ENCODE measurements at regions not wholly inside any gene's neighbourhood (a gene's known extent, or its start where the extent isn't known, plus 50 kb on each side); places are given as distances from the start of the nearest gene placed in this dataset.

- Mint-ChIP-seq H3K27ac (no peak overlapping the region), H3K36me3 (peaks cover 0 to 16% (median 0%) of the 10 kb centered on the region in 3 donors), H3K9me3 (peaks cover 9 to 56% (median 25%) of the 10 kb centered on the region in 9 donors), H3K4me1 (no peaks in the 10 kb centered on the region), H3K4me3 (no peak overlapping the region), H3K27me3 (no peaks in the 10 kb centered on the region)
- ATAC-seq (no peak), DNase-seq (no peak)
- POLR2A ChIA-PET: no interaction called here
Observed at GRCh38 chr16:62638324-62638911, 602.2 kb upstream of the CDH8 start.

GRCh38 chr16:62625326-62625725 is 589.1 kb upstream of the CDH8 start:
- H3K36me3 Mint-ChIP-seq: peaks cover 0 to 5% (median 0%) of the 10 kb centered on the region in 3 donors
- DNase-seq: no peak
- no peak overlapping the region for H3K4me3 Mint-ChIP-seq
- no peak overlapping the region for H3K27ac Mint-ChIP-seq
- no peaks in the 10 kb centered on the region for H3K27me3 Mint-ChIP-seq
- ATAC-seq: no peak
- peaks cover 3 to 38% (median 21%) of the 10 kb centered on the region in 9 donors for H3K9me3 Mint-ChIP-seq
- POLR2A ChIA-PET: no interaction called here
- H3K4me1 Mint-ChIP-seq: no peaks in the 10 kb centered on the region

- Mint-ChIP-seq H3K36me3 (peaks cover 0 to 5% (median 0%) of the 10 kb centered on the region in 3 donors), H3K27ac (no peak overlapping the region), H3K4me3 (no peak overlapping the region), H3K9me3 (peaks cover 3 to 38% (median 21%) of the 10 kb centered on the region in 9 donors), H3K4me1 (no peaks in the 10 kb centered on the region), H3K27me3 (no peaks in the 10 kb centered on the region)
- ATAC-seq (no peak), DNase-seq (no peak)
- POLR2A ChIA-PET: no interaction called here
Observed at GRCh38 chr16:62620275-62620674, 584.0 kb upstream of the CDH8 start.

GRCh38 chr16:62615526-62615925 is 579.3 kb upstream of the CDH8 start:
- peaks cover 4 to 39% (median 24%) of the 10 kb centered on the region in 9 donors for H3K9me3 Mint-ChIP-seq
- H3K4me3 Mint-ChIP-seq: no peak overlapping the region
- H3K27me3 Mint-ChIP-seq: no peaks in the 10 kb centered on the region
- POLR2A ChIA-PET: no interaction called here
- ATAC-seq (no peak), DNase-seq (no peak)
- H3K4me1 Mint-ChIP-seq: no peaks in the 10 kb centered on the region
- H3K36me3 Mint-ChIP-seq: peaks cover 0 to 14% (median 0%) of the 10 kb centered on the region in 3 donors
- H3K27ac Mint-ChIP-seq: no peak overlapping the region

- no peak for ATAC-seq
- Mint-ChIP-seq H3K36me3 (peaks cover 0 to 9% (median 0%) of the 10 kb centered on the region in 3 donors), H3K27ac (no peak overlapping the region), H3K4me3 (no peak overlapping the region), H3K27me3 (no peaks in the 10 kb centered on the region), H3K4me1 (no peaks in the 10 kb centered on the region), H3K9me3 (peaks cover 7 to 41% (median 14%) of the 10 kb centered on the region in 9 donors)
- no peak for DNase-seq
- POLR2A ChIA-PET: no interaction called here
Observed at GRCh38 chr16:62610291-62610690, 574.1 kb upstream of the CDH8 start.

- DNase-seq: no peak
- Mint-ChIP-seq H3K36me3 (no peaks in the 10 kb centered on the region), H3K4me3 (no peak overlapping the region), H3K9me3 (peaks cover 11 to 53% (median 17%) of the 10 kb centered on the region in 9 donors), H3K27me3 (no peaks in the 10 kb centered on the region), H3K27ac (no peak overlapping the region), H3K4me1 (no peaks in the 10 kb centered on the region)
- POLR2A ChIA-PET: no interaction called here
- ATAC-seq: no peak
Observed at GRCh38 chr16:62602790-62603189, 566.6 kb upstream of the CDH8 start.

- no peak overlapping the region for H3K4me3 Mint-ChIP-seq
- H3K4me1 Mint-ChIP-seq: no peaks in the 10 kb centered on the region
- DNase-seq: no peak
- peaks cover 14 to 51% (median 18%) of the 10 kb centered on the region in 9 donors for H3K9me3 Mint-ChIP-seq
- POLR2A ChIA-PET: no interaction called here
- no peaks in the 10 kb centered on the region for H3K27me3 Mint-ChIP-seq
- peaks cover 0 to 5% (median 0%) of the 10 kb centered on the region in 3 donors for H3K36me3 Mint-ChIP-seq
- H3K27ac Mint-ChIP-seq: no peak overlapping the region
- ATAC-seq: no peak
Observed at GRCh38 chr16:62597875-62598274, 561.6 kb upstream of the CDH8 start.

- H3K27ac Mint-ChIP-seq: no peak overlapping the region
- DNase-seq: no peak
- H3K36me3 Mint-ChIP-seq: peaks cover 0 to 5% (median 0%) of the 10 kb centered on the region in 3 donors
- no peak overlapping the region for H3K4me3 Mint-ChIP-seq
- H3K27me3 Mint-ChIP-seq: no peaks in the 10 kb centered on the region
- POLR2A ChIA-PET: no interaction called here
- H3K9me3 Mint-ChIP-seq: peaks cover 13 to 47% (median 15%) of the 10 kb centered on the region in 9 donors
- no peak for ATAC-seq
- H3K4me1 Mint-ChIP-seq: no peaks in the 10 kb centered on the region
Observed at GRCh38 chr16:62596584-62596983, 560.3 kb upstream of the CDH8 start.

GRCh38 chr16:62596125-62596524 is 559.9 kb upstream of the CDH8 start:
- POLR2A ChIA-PET: no interaction called here
- no peak for ATAC-seq
- H3K36me3 Mint-ChIP-seq: peaks cover 0 to 5% (median 0%) of the 10 kb centered on the region in 3 donors
- no peaks in the 10 kb centered on the region for H3K4me1 Mint-ChIP-seq
- H3K4me3 Mint-ChIP-seq: no peak overlapping the region
- no peak for DNase-seq
- H3K9me3 Mint-ChIP-seq: peaks cover 13 to 43% (median 14%) of the 10 kb centered on the region in 9 donors
- H3K27ac Mint-ChIP-seq: no peak overlapping the region
- no peaks in the 10 kb centered on the region for H3K27me3 Mint-ChIP-seq

- POLR2A ChIA-PET: no interaction called here
- H3K9me3 Mint-ChIP-seq: peaks cover 12 to 71% (median 22%) of the 10 kb centered on the region in 9 donors
- no peaks in the 10 kb centered on the region for H3K4me1 Mint-ChIP-seq
- H3K36me3 Mint-ChIP-seq: peaks cover 0 to 16% (median 0%) of the 10 kb centered on the region in 3 donors
- DNase-seq (no peak), ATAC-seq (no peak)
- H3K27ac Mint-ChIP-seq: no peak overlapping the region
- no peak overlapping the region for H3K4me3 Mint-ChIP-seq
- no peaks in the 10 kb centered on the region for H3K27me3 Mint-ChIP-seq
Observed at GRCh38 chr16:62586128-62586862, 550.1 kb upstream of the CDH8 start.

- no peaks in the 10 kb centered on the region for H3K4me1 Mint-ChIP-seq
- peaks cover 14 to 69% (median 21%) of the 10 kb centered on the region in 9 donors for H3K9me3 Mint-ChIP-seq
- no peaks in the 10 kb centered on the region for H3K27me3 Mint-ChIP-seq
- no peak for ATAC-seq
- no peak for DNase-seq
- H3K36me3 Mint-ChIP-seq: peaks cover 0 to 13% (median 0%) of the 10 kb centered on the region in 3 donors
- H3K27ac Mint-ChIP-seq: no peak overlapping the region
- no peak overlapping the region for H3K4me3 Mint-ChIP-seq
- POLR2A ChIA-PET: no interaction called here
Observed at GRCh38 chr16:62585041-62585545, 548.9 kb upstream of the CDH8 start.

GRCh38 chr16:62583414-62583813 is 547.2 kb upstream of the CDH8 start:
- H3K27ac Mint-ChIP-seq: no peak overlapping the region
- peaks cover 13 to 55% (median 23%) of the 10 kb centered on the region in 9 donors for H3K9me3 Mint-ChIP-seq
- H3K36me3 Mint-ChIP-seq: peaks cover 0 to 6% (median 0%) of the 10 kb centered on the region in 3 donors
- H3K4me1 Mint-ChIP-seq: no peaks in the 10 kb centered on the region
- POLR2A ChIA-PET: no interaction called here
- DNase-seq (no peak), ATAC-seq (no peak)
- no peaks in the 10 kb centered on the region for H3K27me3 Mint-ChIP-seq
- H3K4me3 Mint-ChIP-seq: no peak overlapping the region

GRCh38 chr16:62573466-62573865 is 537.2 kb upstream of the CDH8 start:
- Mint-ChIP-seq H3K27ac (no peak overlapping the region), H3K9me3 (peaks cover 7 to 62% (median 17%) of the 10 kb centered on the region in 9 donors), H3K36me3 (peaks cover 0 to 4% (median 0%) of the 10 kb centered on the region in 3 donors), H3K4me1 (no peaks in the 10 kb centered on the region), H3K4me3 (no peak overlapping the region), H3K27me3 (no peaks in the 10 kb centered on the region)
- no peak for DNase-seq
- POLR2A ChIA-PET: no interaction called here
- no peak for ATAC-seq
